Ammon's horn (tissue), 1 donor: ENCODE measurements at regions not wholly inside any gene's neighbourhood (a gene's known extent, or its start where the extent isn't known, plus 50 kb on each side); places are given as distances from the start of the nearest gene placed in this dataset.
"Not testable (repeated sequence)": the region's sequence is repeated elsewhere in the genome, so short reads cannot be mapped to it uniquely, and the experiment has no call there.

Experiments
- DNase-seq: peaks from one replicate; pipeline ENCODE4 v3.0.0-alpha.2; 2016; ENCODE audit warnings: low spot score

- DNase-seq = peak; percentile 59
Observed at GRCh38 chr2:239727776-239728600, 297.2 kb downstream of the NDUFA10 start.

GRCh38 chr2:239727182-239727775, 297.9 kb downstream of the NDUFA10 start:
- DNase-seq = no peak

- DNase-seq = no peak
Observed at GRCh38 chr2:239726631-239727181, 298.4 kb downstream of the NDUFA10 start.

- DNase-seq = no peak
Observed at GRCh38 chr2:239726091-239726591, 299.0 kb downstream of the NDUFA10 start.

GRCh38 chr2:239725551-239725890, 299.6 kb downstream of the NDUFA10 start:
- no peak for DNase-seq

GRCh38 chr2:239724851-239725550, 300.1 kb downstream of the NDUFA10 start:
- no peak for DNase-seq

- no peak for DNase-seq
Observed at GRCh38 chr2:239724194-239724849, 300.8 kb downstream of the NDUFA10 start.

GRCh38 chr2:239723486-239724193, 301.5 kb downstream of the NDUFA10 start:
- no peak for DNase-seq

GRCh38 chr2:239722760-239723470, 302.2 kb downstream of the NDUFA10 start:
- DNase-seq = no peak

GRCh38 chr2:239721991-239722759, 303.0 kb downstream of the NDUFA10 start:
- DNase-seq = no peak

GRCh38 chr2:239721531-239721930, 303.6 kb downstream of the NDUFA10 start:
- DNase-seq = no peak

GRCh38 chr2:239720361-239721360, 304.5 kb downstream of the NDUFA10 start:
- DNase-seq = no peak

GRCh38 chr2:239719791-239720360, 305.3 kb downstream of the NDUFA10 start:
- no peak for DNase-seq

GRCh38 chr2:239718991-239719390, 306.2 kb downstream of the NDUFA10 start:
- DNase-seq = not testable (repeated sequence)

GRCh38 chr2:239717706-239718105, 307.4 kb downstream of the NDUFA10 start:
- no peak for DNase-seq

GRCh38 chr2:239717319-239717675, 307.8 kb downstream of the NDUFA10 start:
- DNase-seq = no peak

GRCh38 chr2:239716536-239717318, 308.4 kb downstream of the NDUFA10 start:
- DNase-seq = peak; percentile 80

GRCh38 chr2:239716009-239716408, 309.1 kb downstream of the NDUFA10 start:
- no peak for DNase-seq
